ENCODE measurements at regions not wholly inside any gene's neighbourhood (a gene's known extent, or its start where the extent isn't known, plus 50 kb on each side); places are given as distances from the start of the nearest gene placed in this dataset.

GRCh38 chr6:105557291-105557690, 154.4 kb upstream of the PREP start:
- ChIA-PET CTCF (interaction anchor here (0.5 to 0.7 kb wide), 4 partner anchors 16 to 649 kb away, joined by 3 to 4 read pairs (median 4); no protein-coding TSS in a partner anchor), POLR2A (interaction anchor here (0.7 kb wide), 1 partner anchor 64 kb away, joined by 4 read pairs; no protein-coding TSS in a partner anchor)
- Histone ChIP-seq H3K36me3 (ENCODE audit: control insufficient read depth in 2 of 2, insufficient read depth in 1 of 2, low read length in 2 of 2) (no peaks in the 10 kb centered on the region), H3K9me3 (ENCODE audit: control insufficient read depth, insufficient read depth, low read depth, low read length) (no peaks in the 10 kb centered on the region), H3K27ac (ENCODE audit: extremely low read depth, low read depth, low read length) (no peak overlapping the region), H3K4me1 (ENCODE audit: control insufficient read depth, insufficient read depth, low read length) (no peaks in the 10 kb centered on the region), H3K4me3 (ENCODE audit: low read depth, low read length) (no peak overlapping the region)
- TF ChIP-seq ZNF37A (tag by site-specific recombination; IDR thresholded peaks at IDR 0.05): no peak
- no peak for TF ChIP-seq KLF10 (tag by site-specific recombination; IDR thresholded peaks at IDR 0.05)

GRCh38 chr6:105553171-105553570, 150.3 kb upstream of the PREP start:
- ChIA-PET POLR2A (no interaction called here), CTCF (no interaction called here)
- Histone ChIP-seq H3K4me1 (ENCODE audit: control insufficient read depth, insufficient read depth, low read length) (no peaks in the 10 kb centered on the region), H3K9me3 (ENCODE audit: control insufficient read depth, insufficient read depth, low read depth, low read length) (no peaks in the 10 kb centered on the region), H3K27ac (ENCODE audit: extremely low read depth, low read depth, low read length) (no peak overlapping the region), H3K4me3 (ENCODE audit: low read depth, low read length) (no peak overlapping the region), H3K36me3 (ENCODE audit: control insufficient read depth in 2 of 2, insufficient read depth in 1 of 2, low read length in 2 of 2) (no peaks in the 10 kb centered on the region)
- TF ChIP-seq, protein P1, sequence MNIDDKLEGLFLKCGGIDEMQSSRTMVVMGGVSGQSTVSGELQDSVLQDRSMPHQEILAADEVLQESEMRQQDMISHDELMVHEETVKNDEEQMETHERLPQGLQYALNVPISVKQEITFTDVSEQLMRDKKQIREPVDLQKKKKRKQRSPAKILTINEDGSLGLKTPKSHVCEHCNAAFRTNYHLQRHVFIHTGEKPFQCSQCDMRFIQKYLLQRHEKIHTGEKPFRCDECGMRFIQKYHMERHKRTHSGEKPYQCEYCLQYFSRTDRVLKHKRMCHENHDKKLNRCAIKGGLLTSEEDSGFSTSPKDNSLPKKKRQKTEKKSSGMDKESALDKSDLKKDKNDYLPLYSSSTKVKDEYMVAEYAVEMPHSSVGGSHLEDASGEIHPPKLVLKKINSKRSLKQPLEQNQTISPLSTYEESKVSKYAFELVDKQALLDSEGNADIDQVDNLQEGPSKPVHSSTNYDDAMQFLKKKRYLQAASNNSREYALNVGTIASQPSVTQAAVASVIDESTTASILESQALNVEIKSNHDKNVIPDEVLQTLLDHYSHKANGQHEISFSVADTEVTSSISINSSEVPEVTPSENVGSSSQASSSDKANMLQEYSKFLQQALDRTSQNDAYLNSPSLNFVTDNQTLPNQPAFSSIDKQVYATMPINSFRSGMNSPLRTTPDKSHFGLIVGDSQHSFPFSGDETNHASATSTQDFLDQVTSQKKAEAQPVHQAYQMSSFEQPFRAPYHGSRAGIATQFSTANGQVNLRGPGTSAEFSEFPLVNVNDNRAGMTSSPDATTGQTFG (tag by site-specific recombination; IDR thresholded peaks at IDR 0.05; ENCODE audit: borderline replicate concordance): no peak
- TF ChIP-seq ZNF423 (tag by site-specific recombination; IDR thresholded peaks at IDR 0.05) (no peak), HOXC10 (CRISPR knock-in tag; IDR thresholded peaks at IDR 0.05) (no peak), ZNF639 (tag by site-specific recombination; IDR thresholded peaks at IDR 0.05) (no peak), ZNF112 (tag by site-specific recombination; IDR thresholded peaks at IDR 0.05) (no peak), ZNF169 (tag by site-specific recombination; IDR thresholded peaks at IDR 0.05) (no peak), ZNF837 (tag by site-specific recombination; IDR thresholded peaks at IDR 0.05) (no peak), ZNF341 (tag by site-specific recombination; IDR thresholded peaks at IDR 0.05; ENCODE audit: low read depth) (no peak), PATZ1 (tag by site-specific recombination; IDR thresholded peaks at IDR 0.05) (no peak), ZNF132 (tag by site-specific recombination; IDR thresholded peaks at IDR 0.05; ENCODE audit: borderline replicate concordance) (no peak), EGR2 (tag by site-specific recombination; IDR thresholded peaks at IDR 0.05; ENCODE audit: low read depth) (no peak)
- TF ChIP-seq, protein P2, sequence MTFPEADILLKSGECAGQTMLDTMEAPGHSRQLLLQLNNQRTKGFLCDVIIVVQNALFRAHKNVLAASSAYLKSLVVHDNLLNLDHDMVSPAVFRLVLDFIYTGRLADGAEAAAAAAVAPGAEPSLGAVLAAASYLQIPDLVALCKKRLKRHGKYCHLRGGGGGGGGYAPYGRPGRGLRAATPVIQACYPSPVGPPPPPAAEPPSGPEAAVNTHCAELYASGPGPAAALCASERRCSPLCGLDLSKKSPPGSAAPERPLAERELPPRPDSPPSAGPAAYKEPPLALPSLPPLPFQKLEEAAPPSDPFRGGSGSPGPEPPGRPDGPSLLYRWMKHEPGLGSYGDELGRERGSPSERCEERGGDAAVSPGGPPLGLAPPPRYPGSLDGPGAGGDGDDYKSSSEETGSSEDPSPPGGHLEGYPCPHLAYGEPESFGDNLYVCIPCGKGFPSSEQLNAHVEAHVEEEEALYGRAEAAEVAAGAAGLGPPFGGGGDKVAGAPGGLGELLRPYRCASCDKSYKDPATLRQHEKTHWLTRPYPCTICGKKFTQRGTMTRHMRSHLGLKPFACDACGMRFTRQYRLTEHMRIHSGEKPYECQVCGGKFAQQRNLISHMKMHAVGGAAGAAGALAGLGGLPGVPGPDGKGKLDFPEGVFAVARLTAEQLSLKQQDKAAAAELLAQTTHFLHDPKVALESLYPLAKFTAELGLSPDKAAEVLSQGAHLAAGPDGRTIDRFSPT (tag by site-specific recombination; IDR thresholded peaks at IDR 0.05): no peak
